Tongue (tissue), 1 donor: ENCODE measurements at regions not wholly inside any gene's neighbourhood (a gene's known extent, or its start where the extent isn't known, plus 50 kb on each side); places are given as distances from the start of the nearest gene placed in this dataset.

Experiments
- DNase-seq: peaks from one replicate; pipeline ENCODE4 v3.0.0-alpha.2; 2015

DNA sequence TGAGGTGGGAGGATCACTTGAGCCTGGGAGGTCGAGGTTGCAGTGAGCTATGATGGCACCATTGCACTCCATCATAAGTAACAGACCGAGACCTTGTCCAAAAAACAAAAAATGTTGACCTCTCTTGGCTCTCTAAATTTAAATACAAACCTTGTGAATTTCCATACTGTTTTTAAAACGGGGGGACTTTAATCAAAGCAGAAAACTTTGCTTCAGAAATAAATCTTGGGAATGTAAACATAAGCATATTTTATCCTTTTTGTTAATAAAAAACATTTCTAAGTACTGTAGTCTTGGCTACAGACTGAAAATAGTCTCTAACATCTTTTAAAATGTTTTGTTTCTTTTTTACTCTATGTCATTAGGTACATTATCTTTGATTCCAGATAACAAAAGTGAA lies 130.7 kb upstream of the RASSF8 start:
- DNase-seq: no peak

DNA sequence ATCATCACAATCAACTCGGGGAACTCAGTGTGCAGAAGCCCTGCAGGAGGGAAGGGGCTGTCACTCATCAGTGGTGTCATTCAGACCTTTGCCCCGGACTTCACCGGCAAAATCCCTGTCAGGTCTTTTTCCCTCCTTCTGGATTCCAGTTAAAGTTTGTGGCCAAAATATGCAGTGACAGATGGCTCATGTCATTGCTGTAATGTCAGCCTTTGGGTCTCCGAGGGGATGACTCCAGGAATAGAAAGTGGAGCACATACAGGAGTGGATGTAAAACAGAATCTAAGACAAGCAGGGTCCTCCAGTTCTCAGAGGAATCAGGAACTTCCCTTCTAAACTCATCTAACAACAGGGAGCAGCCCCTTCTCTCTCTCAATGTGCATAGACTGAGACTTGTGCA lies 130.3 kb upstream of the RASSF8 start:
- peak; percentile 28 for DNase-seq

DNA sequence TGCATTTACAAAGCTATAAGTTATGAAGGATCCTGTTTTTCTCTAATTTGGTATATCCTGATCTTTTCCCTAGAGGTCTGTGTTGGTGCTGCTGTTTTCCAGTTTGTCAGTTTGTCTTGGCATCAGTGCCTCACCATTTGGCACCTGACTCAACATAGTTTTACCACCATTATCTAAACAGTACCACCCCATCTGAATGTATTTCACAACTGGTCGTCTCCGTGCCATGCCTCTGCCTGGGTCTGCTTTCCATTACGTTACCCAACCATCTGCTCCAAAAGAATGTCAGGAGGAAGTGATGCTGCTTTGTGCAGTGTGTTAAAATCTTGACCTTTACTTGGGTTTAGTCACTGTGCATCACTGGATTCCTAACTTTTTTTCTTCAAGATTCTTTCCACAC lies 129.3 kb upstream of the RASSF8 start:
- peak; percentile 29 for DNase-seq

DNA sequence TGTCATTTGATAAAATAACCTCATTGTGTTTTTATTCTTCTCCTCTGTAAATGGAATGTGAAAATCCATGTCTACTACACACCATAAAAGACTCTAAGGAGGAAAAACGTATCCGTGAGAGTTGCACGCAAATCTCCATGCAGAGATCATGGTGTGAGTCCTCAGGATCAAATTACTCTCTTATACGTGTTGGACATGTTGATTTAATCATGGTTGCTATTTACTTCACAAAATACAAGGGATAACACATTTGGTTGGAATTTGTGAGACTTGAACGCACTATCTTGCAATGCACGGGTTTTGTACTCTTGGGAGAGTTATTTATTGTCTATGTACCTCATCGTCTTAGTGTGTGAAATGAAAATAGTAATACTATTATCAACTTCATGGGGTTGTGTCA lies 128.0 kb upstream of the RASSF8 start:
- peak; percentile 42 for DNase-seq

DNA sequence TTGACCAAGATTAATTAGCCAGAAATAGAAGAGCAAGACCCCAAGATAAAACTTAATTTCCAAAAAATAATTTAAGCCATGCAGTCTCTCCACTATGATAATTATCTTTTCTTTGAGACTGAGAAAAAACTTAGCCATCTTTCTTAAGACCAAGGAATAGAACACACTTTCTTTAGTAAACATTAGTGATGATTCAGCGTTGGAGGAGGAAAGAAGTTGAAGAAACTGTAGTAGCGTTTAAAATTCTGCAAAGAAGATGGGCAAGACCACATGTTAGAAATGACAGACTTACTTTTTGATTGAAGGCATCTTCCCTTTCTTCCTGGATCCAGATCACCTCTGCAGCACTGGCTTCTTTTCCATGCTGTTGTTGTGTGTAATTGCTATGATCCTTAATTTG lies 124.8 kb upstream of the RASSF8 start:
- DNase-seq: no peak

DNA sequence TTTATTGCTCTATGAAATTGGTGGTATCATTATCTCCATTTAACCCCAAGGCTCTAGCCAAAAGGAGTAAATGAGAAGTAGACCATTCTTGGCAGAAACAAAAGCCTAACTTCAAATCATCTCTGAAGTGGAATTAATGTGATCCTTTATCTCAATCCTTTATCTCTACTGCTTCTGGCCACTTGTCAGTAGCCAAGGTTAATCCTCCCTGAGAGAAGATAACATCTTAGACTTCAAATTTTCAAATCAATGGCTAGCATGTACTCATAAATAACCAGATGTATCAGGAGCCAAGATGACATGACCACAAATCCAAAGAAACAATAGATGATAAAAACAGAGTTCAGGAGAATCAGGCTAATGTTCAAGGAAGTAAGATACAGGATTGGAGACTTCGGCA lies 123.1 kb upstream of the RASSF8 start:
- DNase-seq: no peak

DNA sequence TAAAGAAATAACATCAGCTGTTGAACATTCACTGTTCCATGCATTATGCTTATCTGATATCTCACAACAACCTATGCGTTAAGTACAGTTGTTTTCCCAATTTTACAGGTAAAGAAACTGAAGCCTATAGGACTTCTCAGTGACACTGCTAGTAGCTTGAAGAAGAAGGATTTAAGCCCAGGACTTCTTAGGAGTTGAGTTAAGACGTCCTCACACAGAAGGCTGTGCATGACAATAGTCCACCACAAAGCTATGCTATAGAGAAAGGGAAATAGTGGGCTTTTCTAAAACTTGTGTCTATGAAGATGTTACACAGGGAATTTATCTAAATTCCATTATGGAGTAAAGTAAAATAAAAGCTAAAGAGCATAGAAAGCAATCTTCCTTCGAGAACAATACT lies 120.5 kb upstream of the RASSF8 start:
- no peak for DNase-seq

DNA sequence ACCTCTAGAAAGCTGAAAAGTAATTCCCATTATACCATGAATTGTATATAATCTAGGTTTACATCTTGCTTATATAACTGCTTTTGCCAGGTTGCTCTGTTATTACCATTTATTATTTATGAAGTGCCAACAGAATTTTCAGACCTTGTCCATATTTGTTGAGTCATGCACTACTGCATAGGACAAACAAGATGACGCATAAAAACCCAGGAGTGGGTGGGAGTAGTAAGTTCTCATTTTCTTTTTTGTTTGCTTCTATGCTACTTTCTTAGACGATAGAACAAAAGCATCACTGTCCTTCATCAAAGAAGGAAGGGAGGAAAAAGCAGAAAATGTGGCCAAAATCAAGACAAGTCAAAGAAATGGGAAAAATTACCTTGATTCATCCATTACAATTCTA lies 119.0 kb upstream of the RASSF8 start:
- peak; percentile 16 for DNase-seq

DNA sequence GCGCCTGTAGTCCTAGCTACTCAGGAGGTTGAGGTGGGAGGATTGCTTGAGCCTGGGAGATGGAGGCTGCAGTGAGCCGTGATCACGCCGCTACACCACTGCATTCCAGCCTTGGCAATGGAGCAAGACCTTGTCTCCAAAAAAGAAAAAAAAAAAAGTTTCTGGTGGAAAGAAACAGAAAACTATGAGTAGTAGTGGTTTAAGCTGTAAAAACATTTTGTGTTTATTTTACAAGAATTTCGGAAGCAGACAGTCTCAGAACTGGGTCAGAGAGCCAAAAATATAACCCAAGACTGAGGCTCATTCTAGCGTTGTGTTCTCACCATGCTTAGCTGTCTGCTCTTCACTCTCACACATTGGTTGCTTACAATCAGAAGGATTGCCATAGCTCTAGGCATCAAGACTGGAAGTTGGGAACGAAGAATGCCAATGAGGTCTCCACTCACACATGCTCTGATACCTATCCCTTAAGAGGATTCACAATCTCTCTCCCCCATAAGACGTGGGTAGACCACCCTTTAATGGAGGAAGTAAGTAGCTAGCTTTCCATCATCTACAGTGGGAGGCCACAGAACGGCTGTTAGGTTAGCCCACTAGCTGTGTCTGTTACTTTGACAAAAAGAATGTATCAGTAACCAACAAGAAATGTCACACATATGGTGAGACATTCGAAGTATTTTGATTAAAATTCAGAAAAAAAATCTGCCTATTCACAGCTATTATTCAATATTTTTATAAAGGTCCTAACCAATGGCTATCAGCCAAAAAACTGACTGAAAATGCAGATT lies 117.6 kb upstream of the RASSF8 start:
- peak; percentile 2 for DNase-seq

DNA sequence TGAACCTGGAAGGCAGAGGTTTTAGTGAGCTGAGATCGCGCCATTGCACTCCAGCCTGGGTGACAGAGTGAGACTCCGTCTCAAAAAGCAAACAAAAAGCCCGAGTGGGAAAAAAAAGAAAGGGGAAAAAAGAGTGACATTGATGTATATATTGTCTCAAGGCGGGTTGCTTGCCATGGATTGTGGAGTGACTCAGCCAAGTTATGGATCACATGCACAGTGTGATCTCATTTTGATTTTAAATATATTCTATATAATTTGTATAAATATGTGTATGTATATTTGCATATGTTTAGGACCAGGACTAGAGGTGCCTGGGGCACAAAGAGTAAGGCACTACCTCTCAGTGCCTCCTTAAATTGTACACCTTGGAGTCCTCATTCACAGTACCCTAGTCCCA lies 116.2 kb upstream of the RASSF8 start:
- no peak for DNase-seq

DNA sequence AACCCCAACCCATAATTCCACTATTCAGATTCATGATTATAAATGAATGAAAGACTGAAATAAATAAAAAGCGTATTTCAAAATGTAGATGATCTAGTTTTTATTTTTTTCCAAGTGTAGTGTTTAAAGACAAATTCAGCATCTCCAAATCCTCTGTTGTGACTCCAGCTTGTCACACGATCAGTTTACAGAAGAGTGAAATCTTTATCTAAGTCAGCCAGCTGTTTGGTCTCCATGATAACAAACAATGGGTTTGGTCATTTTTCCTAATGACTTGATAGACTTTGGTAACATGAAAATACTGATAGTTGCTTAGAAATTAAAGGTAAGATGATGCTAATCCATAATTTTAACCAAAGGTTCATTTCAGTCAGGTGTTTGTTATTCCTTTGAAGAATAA lies 114.5 kb upstream of the RASSF8 start:
- no peak for DNase-seq

DNA sequence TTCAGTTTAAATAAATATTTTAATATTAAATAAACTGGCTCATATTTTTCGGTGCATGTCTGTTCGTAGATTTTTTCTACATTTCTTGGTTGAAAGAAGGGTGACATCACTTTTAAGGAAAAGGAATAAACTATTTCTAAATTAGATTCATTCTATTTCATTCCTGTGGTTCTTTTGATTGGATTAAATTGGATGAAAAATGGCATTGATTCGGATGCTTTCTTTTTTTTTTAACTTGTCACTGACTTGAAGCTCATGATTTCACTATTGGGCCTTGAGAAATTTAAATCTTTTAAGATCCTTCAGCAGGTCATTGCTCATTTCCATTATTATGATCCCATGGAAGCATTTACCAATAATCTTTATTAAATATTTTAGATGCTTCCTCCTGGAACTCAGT lies 113.1 kb upstream of the RASSF8 start:
- DNase-seq: no peak

DNA sequence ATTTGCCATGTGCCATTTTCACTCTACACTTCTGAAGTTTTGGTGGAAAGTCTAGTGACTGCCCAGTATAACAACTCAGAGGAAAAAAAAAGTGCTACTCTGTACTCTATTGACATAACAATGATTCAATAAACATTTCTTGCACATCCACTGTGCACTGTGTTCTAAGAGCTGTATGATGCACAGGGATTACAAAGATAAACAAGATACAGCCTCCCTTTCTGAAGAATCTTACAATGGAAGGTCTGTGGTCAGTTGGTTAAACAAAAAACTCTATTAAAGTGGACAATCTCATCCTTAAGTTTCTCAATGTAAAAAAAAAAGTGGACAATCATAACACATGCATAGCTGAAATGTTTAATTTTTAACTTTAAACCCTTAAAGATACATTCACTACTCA lies 105.7 kb upstream of the RASSF8 start:
- DNase-seq: no peak

DNA sequence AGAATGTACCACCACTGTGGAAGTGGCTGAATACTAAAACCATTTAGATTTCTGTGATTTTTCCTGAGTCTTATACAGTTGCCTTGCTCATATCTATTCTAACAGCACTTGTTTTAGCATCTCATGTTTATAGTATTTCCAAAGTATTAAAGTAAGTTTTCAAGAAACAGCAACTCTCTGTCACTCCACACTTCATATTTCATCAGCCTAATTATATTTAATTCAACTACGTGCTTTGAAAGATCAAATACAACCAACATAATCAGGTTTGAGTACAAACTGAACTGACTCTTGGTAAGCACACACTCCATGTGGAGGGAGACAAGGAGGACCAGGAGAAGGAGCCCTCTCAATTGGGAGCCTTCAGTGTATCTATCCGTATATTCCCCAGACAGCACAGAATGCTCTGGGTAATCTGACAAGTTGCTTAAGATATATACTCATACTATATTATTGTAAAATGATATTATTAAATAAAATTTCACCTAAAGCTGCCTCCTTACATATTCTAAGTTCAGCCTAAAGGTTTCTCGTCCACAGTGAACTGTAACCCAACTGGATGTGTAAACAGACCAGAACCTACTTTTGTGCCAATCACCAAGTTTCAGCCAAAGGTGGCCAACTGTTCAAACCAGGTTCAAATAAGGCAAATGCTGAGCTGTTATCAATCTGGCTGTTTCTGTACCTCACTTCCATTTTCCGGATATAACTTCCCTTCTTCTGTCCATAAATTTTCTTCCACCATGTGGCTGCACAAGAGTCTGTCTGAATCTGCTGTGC lies 105.0 kb upstream of the RASSF8 start:
- no peak for DNase-seq

DNA sequence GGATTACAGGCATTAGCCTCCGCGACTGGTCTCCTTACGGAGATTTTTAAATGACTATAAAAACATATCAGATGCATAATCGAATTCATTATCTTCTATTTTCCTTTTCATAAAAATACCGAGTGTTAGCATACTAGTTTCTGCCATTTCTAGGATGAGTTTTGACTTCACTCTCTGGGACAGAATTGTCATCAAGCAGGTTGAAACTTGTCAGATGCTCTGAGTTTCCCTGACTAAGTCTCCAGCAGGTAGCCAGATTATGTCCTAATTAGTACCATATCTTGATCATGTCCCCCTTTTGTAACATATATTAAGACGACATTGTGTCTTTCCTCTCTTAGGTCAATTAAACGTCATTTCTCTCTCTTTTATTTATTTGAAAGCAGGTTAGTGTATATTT lies 103.5 kb upstream of the RASSF8 start:
- no peak for DNase-seq

DNA sequence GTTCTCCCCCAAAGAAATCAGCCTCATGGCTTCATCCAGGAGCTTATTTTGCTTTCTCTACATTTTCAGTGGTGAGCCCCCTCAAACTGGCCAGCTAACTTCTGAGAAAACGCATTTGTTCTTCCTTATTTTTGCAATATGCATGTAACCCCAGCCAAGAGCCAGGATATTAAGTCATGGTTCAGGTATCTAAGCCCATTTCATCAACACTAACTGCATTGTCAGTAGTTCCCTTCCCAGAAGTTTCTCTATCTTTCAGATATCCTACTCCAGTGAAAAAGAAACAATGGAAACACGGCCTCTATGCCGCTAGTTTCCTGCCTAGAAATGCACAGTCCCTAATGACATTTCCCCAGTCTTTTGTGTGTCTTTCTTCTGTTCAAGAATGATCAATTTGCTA lies 102.8 kb upstream of the RASSF8 start:
- no peak for DNase-seq

DNA sequence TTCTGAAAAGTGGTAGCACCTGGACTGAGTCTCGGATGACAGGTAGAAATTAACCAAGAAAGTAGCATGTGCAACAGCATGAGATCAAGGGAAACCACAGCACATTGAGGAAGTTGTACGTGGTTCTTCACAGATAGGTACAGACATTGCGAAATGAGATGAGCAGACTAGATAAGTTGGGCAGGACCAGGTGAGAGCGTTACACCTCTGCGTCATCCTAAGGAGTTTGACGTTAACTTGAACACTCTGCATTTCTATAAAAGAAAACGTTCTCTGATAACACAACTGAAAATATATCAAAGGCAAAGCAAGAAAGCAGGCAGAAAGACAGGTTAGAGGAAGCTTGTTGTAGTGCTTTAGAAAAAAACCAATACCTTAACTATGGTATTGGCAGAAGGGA lies 98.5 kb upstream of the RASSF8 start:
- no peak for DNase-seq

DNA sequence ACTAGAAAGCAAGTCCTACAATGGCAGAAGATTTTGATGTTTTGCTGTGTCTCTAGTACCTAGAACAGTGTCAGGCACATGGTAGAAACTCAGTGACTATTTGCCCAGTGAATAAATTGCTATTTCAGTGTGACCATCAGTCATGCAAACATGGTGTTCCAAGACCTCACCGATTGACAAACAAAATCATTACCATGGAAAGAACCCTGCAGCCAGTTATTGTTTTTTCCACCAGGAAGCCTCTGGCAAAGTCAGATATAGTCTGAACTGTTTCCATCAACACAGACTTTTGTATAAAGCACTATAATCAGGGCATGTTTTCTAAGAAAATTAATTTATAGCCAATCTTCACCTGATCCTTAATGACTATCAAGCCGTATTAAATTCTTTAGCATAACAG lies 97.3 kb upstream of the RASSF8 start:
- DNase-seq: no peak

DNA sequence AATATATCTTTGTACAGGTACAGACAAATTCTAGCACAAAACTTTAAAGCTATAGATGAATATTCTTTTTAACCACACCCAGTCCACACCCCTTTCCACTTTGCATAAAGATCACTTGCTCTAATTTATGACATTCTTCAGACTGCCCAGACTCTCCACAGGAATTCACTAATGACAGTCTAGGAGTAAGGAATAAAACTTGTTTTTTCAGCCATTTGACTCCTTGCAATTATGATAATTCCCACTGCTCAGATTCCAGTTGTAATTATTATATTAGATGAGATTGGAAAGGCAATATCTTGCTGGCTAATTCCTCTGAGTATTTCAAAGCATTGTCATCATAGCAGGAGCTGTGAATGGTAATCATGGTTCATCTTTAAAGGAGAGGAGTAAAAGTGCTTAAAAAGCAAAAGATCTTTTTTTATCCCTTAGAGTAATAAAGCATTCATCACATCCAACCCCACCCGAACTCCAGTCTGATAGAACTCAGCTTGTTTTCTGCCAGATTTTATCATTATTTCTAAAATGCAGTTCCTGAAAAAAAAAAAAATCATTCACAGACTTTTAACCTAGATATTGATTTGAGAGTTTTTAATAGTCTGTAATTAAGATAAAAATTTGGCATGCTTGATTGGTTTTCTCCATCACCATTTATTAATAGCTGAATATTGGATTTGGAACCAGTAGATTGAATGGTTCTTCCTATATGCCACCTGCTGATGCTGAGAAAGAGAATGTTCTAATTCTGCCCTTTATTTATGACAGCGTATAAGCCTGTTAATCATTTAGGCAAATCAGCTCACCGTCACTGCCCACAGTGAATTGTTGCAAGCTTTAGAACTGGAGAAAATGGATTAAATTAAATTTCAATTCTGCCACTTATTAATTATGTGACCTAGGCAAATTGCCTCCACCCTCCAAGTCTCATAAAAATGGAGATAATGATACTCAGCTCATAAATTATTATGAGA lies 93.9 kb upstream of the RASSF8 start:
- no peak for DNase-seq

DNA sequence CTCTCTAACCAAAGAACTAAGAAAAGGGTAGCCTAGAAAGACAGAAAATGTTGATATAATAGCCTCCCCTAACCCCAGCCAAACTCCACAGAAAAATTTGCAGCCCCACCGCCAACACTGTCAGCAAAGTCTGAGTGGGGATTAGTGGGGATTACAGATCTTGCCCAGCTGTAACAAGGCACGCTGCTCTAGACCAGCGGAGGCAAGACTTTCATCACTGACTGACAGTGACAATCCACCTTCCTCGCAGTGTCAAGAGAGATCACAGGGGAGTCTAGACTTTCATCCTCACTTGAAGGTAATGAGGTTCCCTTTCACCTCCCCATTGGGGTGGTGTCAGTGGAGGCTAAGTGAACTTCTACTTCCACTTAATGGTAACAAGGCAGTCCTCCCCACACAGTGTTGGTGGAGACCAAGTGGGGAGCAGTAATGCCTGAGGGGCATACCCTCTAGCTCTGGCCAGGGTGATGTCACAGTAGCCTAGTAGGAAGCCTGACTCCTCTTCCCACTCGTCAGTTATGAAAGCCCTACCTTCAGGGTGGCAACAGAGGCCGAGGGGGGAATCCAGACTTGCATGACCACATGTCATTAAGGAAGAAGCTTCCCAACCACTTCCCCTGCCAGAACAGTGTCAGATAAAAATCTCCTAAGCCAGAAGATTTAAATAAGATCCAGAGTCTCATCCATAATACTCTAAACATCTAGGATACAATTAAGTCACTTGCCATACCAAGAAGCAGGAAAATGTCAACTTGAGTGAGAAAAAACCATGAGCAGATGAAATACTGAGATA lies 91.7 kb upstream of the RASSF8 start:
- peak; percentile 28 for DNase-seq

DNA sequence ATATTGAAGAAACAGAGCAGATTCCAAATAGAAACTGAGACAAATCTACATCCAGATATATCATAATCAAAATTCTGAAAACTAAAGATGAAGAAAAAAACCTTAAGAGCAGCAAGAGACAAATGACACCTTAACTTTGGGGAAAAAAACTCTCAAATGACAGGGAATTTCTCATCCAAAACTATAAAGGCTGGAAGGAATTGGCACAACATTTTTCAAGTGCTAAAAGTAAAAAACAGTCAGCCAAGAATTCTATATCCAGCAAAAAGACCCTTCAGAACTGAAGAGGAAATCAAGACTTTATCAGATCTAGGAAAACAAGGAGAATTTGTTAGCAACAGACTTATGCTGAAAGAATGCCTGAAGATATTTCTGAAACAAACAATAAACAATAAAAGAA lies 90.3 kb upstream of the RASSF8 start:
- no peak for DNase-seq

DNA sequence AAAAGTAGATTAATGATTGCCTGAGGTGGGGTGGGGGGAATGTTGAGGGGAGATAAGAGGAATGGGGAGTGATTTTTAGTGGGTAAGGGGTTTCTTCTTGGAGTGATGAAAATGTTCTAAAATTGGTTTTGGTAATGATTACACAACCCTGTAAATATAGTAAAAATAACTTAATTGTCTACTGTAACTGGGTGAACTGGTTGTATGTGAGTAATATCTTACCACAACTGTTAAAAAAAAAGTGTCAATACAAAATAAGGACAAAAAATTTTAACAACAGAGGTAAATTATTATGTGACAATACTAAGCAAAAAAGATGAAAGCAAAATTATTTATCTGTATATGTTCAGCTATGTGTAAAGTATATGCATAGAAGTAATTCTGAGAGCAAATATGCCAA lies 86.3 kb upstream of the RASSF8 start:
- DNase-seq: no peak
